Upper lobe of left lung (tissue), 6 donors: ENCODE measurements at regions not wholly inside any gene's neighbourhood (a gene's known extent, or its start where the extent isn't known, plus 50 kb on each side); places are given as distances from the start of the nearest gene placed in this dataset.
"Not testable (repeated sequence)": the region's sequence is repeated elsewhere in the genome, so short reads cannot be mapped to it uniquely, and the experiment has no call there.

Source experiments
- ATAC-seq, 2 donors: fragments of 200-7000 bp; cut with Tn5 transposase; one replicate each; pipeline ENCODE4 v1.9.1; 2022; ENCODE audit warnings: mild to moderate bottlenecking in 2 of 2, moderate library complexity in 2 of 2; ENCODE audit not compliant: low FRiP score in 2 of 2
- DNase-seq, 2 donors: peaks; one replicate each; pipeline ENCODE4 v3.0.0-alpha.2; 2019 to 2020
- H3K27ac ChIP-seq, 4 donors: fragments of 200-600 bp; sonication (generic); one replicate each; pipeline ENCODE4 v1.5.1; 2016 to 2019
- H3K27me3 ChIP-seq, 4 donors: fragments of 200-600 bp; sonication (generic); one replicate each; pipeline ENCODE4 v1.5.1; 2017 to 2019
- H3K36me3 ChIP-seq, 4 donors: fragments of 200-600 bp; sonication (generic); one replicate each; pipeline ENCODE4 v1.5.1; 2016 to 2019
- H3K4me1 ChIP-seq, 4 donors: fragments of 200-600 bp; sonication (generic); one replicate each; pipeline ENCODE4 v1.5.1; 2018 to 2019
- H3K4me3 ChIP-seq, 4 donors: fragments of 200-600 bp; sonication (generic); one replicate each; pipeline ENCODE4 v1.5.1; 2017 to 2019; ENCODE audit warnings: mild to moderate bottlenecking in 2 of 4, moderate library complexity in 1 of 4
- H3K9me3 ChIP-seq, 4 donors: fragments of 200-600 bp; sonication (generic); one replicate each; pipeline ENCODE4 v1.5.1; 2018 to 2019
- CTCF ChIP-seq, 6 experiments: fragments of 450-650 bp in 4 of 6; fragments of 200-600 bp in 2 of 6; sonication (generic) in 2 of 6; IDR thresholded peaks; one replicate each; pipeline ENCODE4 v1.5.1; 2016 to 2019; ENCODE audit warnings: antibody characterized with exemption in 6 of 6
- EP300 ChIP-seq, 4 donors: sonication (generic); formaldehyde crosslinking; IDR thresholded peaks; one replicate each; pipeline ENCODE4 v1.5.1; 2017; ENCODE audit warnings: antibody characterized with exemption in 4 of 4, control low read depth in 2 of 4
- POLR2A ChIP-seq, 4 donors: fragments of 450-650 bp; IDR thresholded peaks; one replicate each; pipeline ENCODE4 v1.5.1; 2016 to 2017; ENCODE audit warnings: antibody characterized with exemption in 4 of 4, mild to moderate bottlenecking in 2 of 4
- POLR2AphosphoS5 ChIP-seq, 2 donors: sonication (generic); formaldehyde crosslinking; IDR thresholded peaks; one replicate each; pipeline ENCODE4 v1.5.1; 2017; ENCODE audit warnings: antibody characterized with exemption in 2 of 2
- WGBS, 2 donors: methylation state at CpG; one replicate each; pipeline ENCODE4 v1.1.5; 2017 to 2018; 5-methylcytosine and 5-hydroxymethylcytosine counted together
- donor health status: DM: no; HTN: no; CAD: no; lungs with moderate emphysema.
- donor health status: DM: no; HTN: yes; CAD: no; lungs with severe emphysema.

GRCh38 chr9:30536494-30536893 is 1847.9 kb upstream of the ACO1 start:
- 30 to 68% methylated on average over 2 to 3 of the region's 3 CpGs for WGBS, 2 donors
- Histone ChIP-seq H3K27me3 (no peaks in the 10 kb centered on the region), H3K4me1 (no peaks in the 10 kb centered on the region), H3K27ac (no peak overlapping the region), H3K4me3 (no peak overlapping the region), H3K36me3 (no peaks in the 10 kb centered on the region), H3K9me3 (peaks cover 0 to 6% (median 0%) of the 10 kb centered on the region in 4 donors)
- DNase-seq: no peak
- TF ChIP-seq POLR2A (IDR thresholded peaks at IDR 0.05) (no peak), CTCF (IDR thresholded peaks at IDR 0.05) (no peak), POLR2AphosphoS5 (IDR thresholded peaks at IDR 0.05) (no peak), EP300 (IDR thresholded peaks at IDR 0.05) (no peak)
- no peak for ATAC-seq

- H3K27ac ChIP-seq, H3K27me3 ChIP-seq, H3K36me3 ChIP-seq, ATAC-seq, H3K9me3 ChIP-seq, H3K4me1 ChIP-seq, H3K4me3 ChIP-seq: not testable (repeated sequence)
- WGBS, 2 donors: 40% methylated on average over 1 of the region's 15 CpGs; no CpG with 5 or more reads in 1 of the 2 donors
- DNase-seq: peak in 1 of 2 donors; percentile 45
Observed at GRCh38 chr9:30539696-30540095, 1844.7 kb upstream of the ACO1 start.

GRCh38 chr9:30574355-30575151 is 1809.9 kb upstream of the ACO1 start:
- H3K27me3 ChIP-seq: no peaks in the 10 kb centered on the region
- 87 to 94% methylated on average over 9 to 28 of the region's 28 CpGs for WGBS, 2 donors
- no peaks in the 10 kb centered on the region for H3K9me3 ChIP-seq
- no peaks in the 10 kb centered on the region for H3K4me1 ChIP-seq
- no peak for TF ChIP-seq CTCF (IDR thresholded peaks at IDR 0.05)
- TF ChIP-seq POLR2AphosphoS5 (IDR thresholded peaks at IDR 0.05): no peak
- TF ChIP-seq EP300 (IDR thresholded peaks at IDR 0.05): no peak
- TF ChIP-seq POLR2A (IDR thresholded peaks at IDR 0.05): no peak
- ATAC-seq (peak; percentile 34 to 35), DNase-seq (peak in 1 of 2 donors; percentile 70)
- H3K27ac ChIP-seq: no peak overlapping the region
- H3K36me3 ChIP-seq: no peaks in the 10 kb centered on the region
- no peak overlapping the region for H3K4me3 ChIP-seq

GRCh38 chr9:30575218-30575617 is 1809.2 kb upstream of the ACO1 start:
- no peak for TF ChIP-seq EP300 (IDR thresholded peaks at IDR 0.05)
- no peak for TF ChIP-seq POLR2AphosphoS5 (IDR thresholded peaks at IDR 0.05)
- no peak for TF ChIP-seq CTCF (IDR thresholded peaks at IDR 0.05)
- TF ChIP-seq POLR2A (IDR thresholded peaks at IDR 0.05): no peak
- whole genome bisulfite sequencing, 2 donors: 90 to 95% methylated on average over 8 to 16 of the region's 16 CpGs
- no peaks in the 10 kb centered on the region for H3K36me3 ChIP-seq
- H3K4me3 ChIP-seq: no peak overlapping the region
- H3K9me3 ChIP-seq: no peaks in the 10 kb centered on the region
- no peaks in the 10 kb centered on the region for H3K4me1 ChIP-seq
- ATAC-seq (no peak), DNase-seq (peak in 1 of 2 donors; percentile 34)
- no peak overlapping the region for H3K27ac ChIP-seq
- H3K27me3 ChIP-seq: no peaks in the 10 kb centered on the region

GRCh38 chr9:30575691-30576090 is 1808.8 kb upstream of the ACO1 start:
- no peaks in the 10 kb centered on the region for H3K9me3 ChIP-seq
- H3K4me1 ChIP-seq: no peaks in the 10 kb centered on the region
- WGBS, 2 donors: 94 to 95% methylated on average over 12 of the region's 12 CpGs
- no peaks in the 10 kb centered on the region for H3K36me3 ChIP-seq
- no peak overlapping the region for H3K4me3 ChIP-seq
- DNase-seq (peak in 1 of 2 donors; percentile 40), ATAC-seq (peak in 1 of 2 donors; percentile 73)
- no peaks in the 10 kb centered on the region for H3K27me3 ChIP-seq
- TF ChIP-seq POLR2A (IDR thresholded peaks at IDR 0.05) (no peak), EP300 (IDR thresholded peaks at IDR 0.05) (no peak), POLR2AphosphoS5 (IDR thresholded peaks at IDR 0.05) (no peak), CTCF (IDR thresholded peaks at IDR 0.05) (no peak)
- H3K27ac ChIP-seq: no peak overlapping the region
